ENCODE measurements at regions not wholly inside any gene's neighbourhood (a gene's known extent, or its start where the extent isn't known, plus 50 kb on each side); places are given as distances from the start of the nearest gene placed in this dataset.
A peak's percentile ranks its signal among the peaks of the same experiment; 100 is the strongest.

DNA sequence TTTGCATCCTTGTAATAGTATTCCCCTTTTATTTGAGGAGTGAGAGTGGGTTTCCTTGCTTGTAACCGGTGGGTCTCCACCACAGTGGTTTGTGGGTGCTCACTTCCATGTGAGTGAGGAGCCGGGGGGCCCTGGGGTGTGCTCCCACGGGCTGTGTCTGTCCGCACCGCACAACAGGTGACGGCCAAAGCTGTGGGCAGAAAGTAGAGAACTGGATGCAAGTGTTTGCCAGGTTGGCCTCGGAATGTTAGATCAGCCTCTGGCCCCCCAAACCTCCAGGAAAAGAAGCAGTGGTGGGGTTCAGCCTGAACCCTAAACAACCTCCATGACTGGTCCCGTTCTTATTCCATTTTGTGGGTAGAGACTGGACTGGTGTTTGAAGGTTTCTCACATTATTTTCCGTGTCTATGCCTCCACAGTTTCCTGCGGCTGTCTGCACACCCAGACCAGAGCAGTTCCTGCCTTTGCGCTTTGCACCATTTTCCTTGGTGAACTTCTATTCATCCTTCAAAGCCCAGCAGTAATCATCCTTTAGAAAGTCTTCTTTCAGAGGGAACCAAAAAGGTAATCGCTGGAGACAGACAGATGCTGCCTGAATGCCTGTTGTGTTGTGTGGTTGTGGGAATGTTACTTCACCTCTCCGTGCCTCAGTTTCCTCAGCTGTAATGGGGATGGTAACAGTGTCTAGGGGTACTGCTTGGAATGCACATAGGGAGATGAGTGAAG is 77.2 kb downstream of the MYEOV start:
- DNase-seq = no peak
- no peak overlapping the region for H3K4me3 ChIP-seq (ENCODE audit: low read depth, low read length)
- no peaks in the 10 kb centered on the region for H3K36me3 ChIP-seq
- no peaks in the 10 kb centered on the region for H3K27me3 ChIP-seq
- TF ChIP-seq, protein P1, sequence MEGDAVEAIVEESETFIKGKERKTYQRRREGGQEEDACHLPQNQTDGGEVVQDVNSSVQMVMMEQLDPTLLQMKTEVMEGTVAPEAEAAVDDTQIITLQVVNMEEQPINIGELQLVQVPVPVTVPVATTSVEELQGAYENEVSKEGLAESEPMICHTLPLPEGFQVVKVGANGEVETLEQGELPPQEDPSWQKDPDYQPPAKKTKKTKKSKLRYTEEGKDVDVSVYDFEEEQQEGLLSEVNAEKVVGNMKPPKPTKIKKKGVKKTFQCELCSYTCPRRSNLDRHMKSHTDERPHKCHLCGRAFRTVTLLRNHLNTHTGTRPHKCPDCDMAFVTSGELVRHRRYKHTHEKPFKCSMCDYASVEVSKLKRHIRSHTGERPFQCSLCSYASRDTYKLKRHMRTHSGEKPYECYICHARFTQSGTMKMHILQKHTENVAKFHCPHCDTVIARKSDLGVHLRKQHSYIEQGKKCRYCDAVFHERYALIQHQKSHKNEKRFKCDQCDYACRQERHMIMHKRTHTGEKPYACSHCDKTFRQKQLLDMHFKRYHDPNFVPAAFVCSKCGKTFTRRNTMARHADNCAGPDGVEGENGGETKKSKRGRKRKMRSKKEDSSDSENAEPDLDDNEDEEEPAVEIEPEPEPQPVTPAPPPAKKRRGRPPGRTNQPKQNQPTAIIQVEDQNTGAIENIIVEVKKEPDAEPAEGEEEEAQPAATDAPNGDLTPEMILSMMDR (IDR thresholded peaks at IDR 0.05; ENCODE audit: low read depth, low read length) = no peak
- H3K9me3 ChIP-seq = no peaks in the 10 kb centered on the region
- H3K4me1 ChIP-seq = peaks cover 19% of the 10 kb centered on the region

DNA sequence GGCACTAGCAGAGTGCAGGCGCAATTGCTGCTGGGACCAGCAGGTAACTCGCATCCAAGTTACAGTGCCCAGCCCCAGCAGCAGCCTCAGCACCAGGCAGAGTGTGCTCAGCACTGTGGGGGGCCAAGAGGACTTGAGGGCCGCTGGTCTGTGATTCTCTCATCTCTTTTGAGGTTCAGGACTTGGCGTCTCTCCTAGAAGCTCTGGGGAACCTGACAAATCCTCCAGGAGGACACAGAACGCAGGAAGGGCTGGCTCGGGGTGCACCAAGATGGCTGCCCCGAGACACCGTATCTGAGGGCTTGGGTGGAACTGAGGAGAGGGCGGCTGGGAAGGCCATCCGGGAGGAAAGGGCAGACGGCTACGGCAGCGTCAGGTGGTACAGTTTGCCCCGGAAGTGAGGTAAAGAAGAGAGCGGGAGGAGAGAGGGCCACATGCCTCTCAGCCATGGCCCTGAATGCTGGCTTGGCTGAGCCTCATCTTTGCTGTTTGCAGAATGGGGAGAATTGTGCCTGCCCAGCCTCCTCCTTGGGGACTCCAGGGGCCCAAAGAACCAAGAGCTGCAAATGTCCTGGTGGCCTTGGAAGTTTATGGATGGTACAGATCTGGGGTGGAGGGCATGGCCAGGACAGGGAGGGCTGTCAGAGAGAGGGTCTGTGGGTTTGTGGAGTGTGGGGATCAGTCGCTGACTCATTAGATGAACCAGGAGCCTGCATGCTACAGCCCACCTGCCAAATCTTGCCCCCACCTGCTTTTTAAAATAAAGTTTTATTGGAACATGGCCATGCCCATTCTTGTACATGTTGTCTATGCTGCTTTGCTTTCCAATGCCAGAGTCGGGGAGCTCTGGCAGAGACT is 78.0 kb downstream of the MYEOV start:
- TF ChIP-seq, protein P1 (IDR thresholded peaks at IDR 0.05; ENCODE audit: low read depth, low read length) = no peak
- no peaks in the 10 kb centered on the region for H3K9me3 ChIP-seq
- H3K4me3 ChIP-seq (ENCODE audit: low read depth, low read length) = no peak overlapping the region
- H3K36me3 ChIP-seq = no peaks in the 10 kb centered on the region
- H3K4me1 ChIP-seq = peaks cover 19% of the 10 kb centered on the region
- DNase-seq = no peak
- no peaks in the 10 kb centered on the region for H3K27me3 ChIP-seq

DNA sequence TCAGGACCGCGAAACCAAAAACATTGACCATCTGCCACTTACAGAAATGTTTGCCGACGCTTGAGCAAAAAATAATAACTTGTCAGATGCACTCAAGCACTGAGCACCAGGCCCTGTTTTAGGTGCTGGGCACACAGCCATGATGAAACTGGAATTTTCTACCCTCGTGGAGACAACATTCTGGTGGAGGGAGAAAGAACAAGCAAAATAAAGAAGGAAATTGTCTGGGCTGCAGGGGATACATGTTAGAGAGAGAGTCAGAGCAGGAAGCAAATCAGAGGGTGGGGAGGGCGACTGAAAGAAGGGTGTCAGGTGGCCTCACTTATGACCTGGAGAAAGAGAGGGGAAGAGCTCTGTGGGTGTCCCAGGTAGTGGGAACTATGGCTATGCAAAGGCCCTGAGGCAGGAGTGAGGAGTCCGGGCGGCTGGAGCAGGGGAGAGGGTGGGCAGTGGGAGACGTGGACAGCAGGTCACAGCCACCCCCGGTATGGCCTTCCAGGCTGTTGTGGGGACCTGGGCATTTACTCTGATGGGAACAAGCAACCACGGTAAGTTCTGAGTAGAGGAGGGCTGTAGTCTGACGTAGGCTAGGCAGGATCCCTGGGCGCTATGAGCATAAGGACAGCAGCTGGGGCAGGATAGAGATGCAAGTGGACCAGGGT is 78.8 kb downstream of the MYEOV start:
- Histone ChIP-seq H3K9me3 (no peaks in the 10 kb centered on the region), H3K27me3 (no peaks in the 10 kb centered on the region), H3K36me3 (no peaks in the 10 kb centered on the region), H3K4me1 (peaks cover 19% of the 10 kb centered on the region), H3K4me3 (ENCODE audit: low read depth, low read length) (no peak overlapping the region)
- TF ChIP-seq, protein P1 (IDR thresholded peaks at IDR 0.05; ENCODE audit: low read depth, low read length) = no peak
- DNase-seq = peak; percentile 3

DNA sequence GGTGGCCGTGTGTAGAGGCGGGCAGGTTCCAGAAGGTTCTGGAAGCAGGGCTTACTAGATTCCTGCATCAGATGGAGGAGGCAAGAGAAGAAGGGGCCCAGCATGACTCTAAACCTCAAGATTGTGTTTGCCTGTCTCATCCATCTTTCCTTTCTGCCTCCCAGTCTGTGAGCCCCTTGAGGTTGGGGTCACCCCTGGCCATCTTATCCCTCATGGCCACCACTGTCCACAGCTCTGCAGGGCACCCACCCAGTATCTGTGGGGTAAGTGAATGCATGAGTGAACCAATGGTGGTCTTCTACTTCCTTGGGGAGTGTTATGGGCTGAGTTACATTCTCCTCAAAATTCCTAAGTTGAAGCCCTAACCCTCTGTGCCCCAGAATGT is 79.3 kb downstream of the MYEOV start:
- no peak for DNase-seq
- Histone ChIP-seq H3K4me1 (peaks cover 19% of the 10 kb centered on the region), H3K9me3 (no peaks in the 10 kb centered on the region), H3K36me3 (no peaks in the 10 kb centered on the region), H3K4me3 (ENCODE audit: low read depth, low read length) (no peak overlapping the region), H3K27me3 (no peaks in the 10 kb centered on the region)
- TF ChIP-seq, protein P1 (IDR thresholded peaks at IDR 0.05; ENCODE audit: low read depth, low read length) = no peak

DNA sequence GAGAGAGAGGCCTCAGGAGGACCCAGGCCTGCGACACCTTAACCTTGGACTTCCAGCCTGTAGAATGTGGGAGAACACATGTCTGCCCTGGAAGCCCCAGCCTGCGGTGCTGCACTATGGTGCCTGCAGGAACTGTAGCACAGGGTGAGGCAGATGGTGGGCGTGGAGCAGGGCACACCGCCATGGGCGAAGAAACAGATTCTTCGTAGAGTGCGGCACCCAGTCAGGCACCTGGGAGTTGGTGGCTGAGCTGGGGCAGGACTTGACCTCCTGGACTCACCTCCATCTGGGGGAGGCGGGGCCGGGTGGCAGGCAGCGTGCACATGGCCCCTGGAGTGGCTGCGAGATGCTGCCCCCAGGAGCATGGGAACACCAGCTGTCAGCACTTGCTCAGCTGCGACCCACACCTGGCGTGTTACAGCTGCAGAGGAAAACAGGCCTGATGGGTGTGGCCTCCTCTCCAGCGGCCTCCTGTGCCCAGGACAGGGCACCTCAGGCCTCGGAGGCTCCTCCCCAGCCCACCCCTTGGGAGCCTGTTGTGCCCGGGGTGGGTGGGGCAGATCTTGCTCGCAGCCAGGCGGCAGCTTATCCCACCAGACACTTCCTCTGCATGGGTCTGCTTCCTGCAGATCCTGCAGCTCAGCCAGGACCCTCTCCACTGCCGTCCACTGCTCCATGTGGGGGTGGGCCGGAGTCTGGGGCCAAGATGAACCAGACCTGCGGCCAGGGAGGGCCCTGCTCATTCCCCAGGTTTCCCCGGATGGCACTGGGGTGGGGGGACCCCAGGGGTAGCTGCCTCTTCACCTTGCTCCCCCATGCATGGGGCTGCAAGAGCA is 80.4 kb downstream of the MYEOV start:
- TF ChIP-seq, protein P1 (IDR thresholded peaks at IDR 0.05; ENCODE audit: low read depth, low read length) = peak; percentile 38
- Histone ChIP-seq H3K4me3 (ENCODE audit: low read depth, low read length) (no peak overlapping the region), H3K36me3 (no peaks in the 10 kb centered on the region), H3K4me1 (peaks cover 19% of the 10 kb centered on the region), H3K9me3 (no peaks in the 10 kb centered on the region), H3K27me3 (no peaks in the 10 kb centered on the region)
- DNase-seq = peak; percentile 90

All from BE2C (cell line).